ELF-1 (cell line): ENCODE measurements at regions not wholly inside any gene's neighbourhood (a gene's known extent, or its start where the extent isn't known, plus 50 kb on each side); places are given as distances from the start of the nearest gene placed in this dataset.

Experiments
- DNase-seq: peaks from one replicate; pipeline ENCODE4 v3.0.0-alpha.2; 2016; ENCODE audit warnings: low read depth, low spot score

DNA sequence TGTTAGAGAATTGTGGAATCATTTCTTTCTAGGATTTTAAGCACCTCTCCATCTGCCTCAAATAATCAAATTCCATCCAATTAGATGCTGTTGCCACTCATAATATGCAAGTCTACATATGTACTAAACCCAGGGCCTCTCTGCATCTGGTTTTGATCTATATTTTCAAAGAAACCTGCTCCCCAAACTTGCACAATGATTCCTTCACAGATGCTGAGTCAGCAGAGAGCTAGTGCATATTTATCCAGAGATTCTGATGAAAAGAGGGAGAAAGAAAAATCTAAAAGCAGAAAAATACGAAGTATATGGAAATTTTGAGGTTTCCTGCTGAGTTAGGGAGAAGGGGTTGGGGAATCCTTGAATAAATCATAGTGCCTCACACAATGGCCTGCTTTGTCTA is 235.1 kb upstream of the RBFOX1 start:
- DNase-seq = no peak

DNA sequence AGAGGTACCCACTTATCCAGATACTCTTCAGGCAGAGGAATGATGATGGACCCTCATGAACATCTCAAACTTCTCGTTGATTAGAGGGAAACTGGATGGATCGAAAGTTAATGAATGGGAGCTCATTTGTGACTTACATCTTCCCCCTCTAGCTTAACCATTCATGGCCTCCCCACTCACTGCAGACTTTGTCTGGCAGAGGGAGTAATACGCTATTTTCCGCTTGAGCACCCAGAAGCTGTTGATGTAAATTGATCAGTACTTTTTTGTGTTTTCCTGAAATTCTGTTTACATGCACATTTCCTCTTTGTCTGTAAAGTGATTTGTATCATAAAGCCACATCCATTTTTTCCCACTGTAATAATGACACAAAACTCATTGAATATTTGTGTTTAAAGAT is 239.1 kb upstream of the RBFOX1 start:
- no peak for DNase-seq

DNA sequence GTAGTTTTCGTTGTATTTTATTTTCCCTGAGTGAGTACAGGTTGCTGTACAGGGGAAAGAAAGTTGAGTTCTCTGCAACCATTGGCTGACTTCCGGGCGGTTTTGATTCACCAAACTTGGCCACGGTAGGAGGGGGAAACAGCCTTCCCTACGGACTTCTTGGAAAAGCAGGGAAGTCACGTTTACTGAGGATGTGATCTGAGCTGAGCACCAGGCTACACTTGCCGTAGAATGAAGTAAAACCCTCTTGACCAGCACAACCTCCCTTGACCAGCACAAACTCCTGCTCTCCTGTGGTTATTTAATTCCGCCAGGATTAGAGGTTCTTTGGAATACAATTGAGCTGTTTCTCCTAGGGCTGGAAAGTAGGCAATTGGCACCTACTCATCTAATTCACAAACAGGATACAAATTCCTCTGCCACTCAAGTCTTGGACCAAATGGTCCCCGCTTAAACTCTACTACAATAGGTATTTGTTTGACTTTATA is 242.0 kb upstream of the RBFOX1 start:
- DNase-seq = peak; percentile 18

DNA sequence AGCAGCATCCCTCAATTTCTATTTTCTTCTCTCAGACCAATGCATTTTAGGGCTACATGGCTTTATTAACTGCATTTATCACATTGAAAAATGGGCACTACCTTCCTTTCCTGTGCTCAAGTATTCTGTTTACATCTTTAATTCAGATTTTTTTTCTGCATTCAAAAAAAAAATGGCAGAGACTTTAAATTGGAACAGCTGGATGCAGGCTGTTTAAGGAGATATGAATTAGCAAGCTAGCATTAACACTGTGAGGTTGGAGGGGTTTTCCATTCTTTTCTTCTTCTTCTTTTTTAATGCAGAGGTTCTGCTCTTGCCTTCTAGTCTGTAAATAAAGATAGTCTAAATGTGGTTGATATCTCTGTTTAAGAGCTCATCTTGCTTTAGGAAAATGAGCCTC is 242.9 kb upstream of the RBFOX1 start:
- DNase-seq = no peak

DNA sequence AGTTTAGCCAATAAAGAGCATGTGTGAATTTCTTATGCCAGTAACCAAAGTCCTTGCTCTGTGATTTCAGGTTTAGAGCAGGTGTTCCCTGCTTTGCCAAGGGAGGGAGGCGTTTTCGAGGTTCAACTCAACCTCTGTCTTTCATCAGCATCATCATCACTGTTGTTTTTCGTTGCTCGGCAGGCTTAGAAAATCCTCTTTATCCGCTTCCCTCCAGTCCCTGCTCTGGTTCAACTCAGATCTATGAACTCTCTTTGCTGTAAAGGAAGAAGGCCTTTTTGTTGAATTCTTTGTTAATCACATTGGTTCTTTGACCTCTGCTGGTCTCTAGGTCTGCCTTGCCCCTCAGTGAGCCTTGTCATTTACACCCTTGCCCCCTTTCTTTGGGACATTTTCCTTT is 243.9 kb upstream of the RBFOX1 start:
- DNase-seq = no peak

DNA sequence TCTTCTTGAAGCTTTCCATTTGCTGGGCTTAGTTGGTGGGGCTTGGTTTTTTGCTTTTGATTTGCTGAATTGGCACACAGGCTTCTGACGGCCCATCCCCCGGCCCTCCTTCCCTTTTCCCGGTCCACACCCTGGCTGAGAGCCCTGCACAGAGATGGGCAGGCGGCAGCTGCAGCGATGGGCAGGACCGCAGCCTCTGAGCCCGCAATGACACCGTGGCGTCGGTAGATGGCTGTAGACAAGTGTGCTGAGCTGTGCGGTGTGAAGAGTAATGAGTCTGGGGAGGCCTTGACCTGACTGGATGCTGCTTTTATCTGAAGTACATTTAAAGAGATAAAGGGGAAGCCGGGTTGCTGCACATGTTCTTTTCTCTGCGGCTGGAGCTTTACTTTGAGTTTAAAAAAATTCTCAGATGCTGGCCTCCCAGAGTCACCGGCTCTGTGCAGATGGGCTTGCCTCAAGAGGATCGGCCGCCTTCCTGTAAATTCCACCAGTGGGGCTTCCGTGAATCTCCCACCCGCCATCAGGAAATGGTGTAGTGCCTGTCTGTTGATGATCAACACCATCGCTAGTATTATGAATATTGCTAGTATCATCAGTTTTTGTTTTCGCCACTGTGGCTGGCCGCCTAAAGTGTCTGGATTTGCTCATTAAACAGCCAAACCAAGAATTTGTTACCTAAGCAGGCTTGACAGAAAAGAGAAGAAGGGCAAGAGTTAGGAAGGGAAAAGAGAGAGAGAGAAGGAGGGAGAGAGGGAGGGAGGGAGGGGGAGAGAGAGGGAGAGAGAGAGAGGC is 245.6 kb upstream of the RBFOX1 start:
- peak; percentile 82 for DNase-seq

DNA sequence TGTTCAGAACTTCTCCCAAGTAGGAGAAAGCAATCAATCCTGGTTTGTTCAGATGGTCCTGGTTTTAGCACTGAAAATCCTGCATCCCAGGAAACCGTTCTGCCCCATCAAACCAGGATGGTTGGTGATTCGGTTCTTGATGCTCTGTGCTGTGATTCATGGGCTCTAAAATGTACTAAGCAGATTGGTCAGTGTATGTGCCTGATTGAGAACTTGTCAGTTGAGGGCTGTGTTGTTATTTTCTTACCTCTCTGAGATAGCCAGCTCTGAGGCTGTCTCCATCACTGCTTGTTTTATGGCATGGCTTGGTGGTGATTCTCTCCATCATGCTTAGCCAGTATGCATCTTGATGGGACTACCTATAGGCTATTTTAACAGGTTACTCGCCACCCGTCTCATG is 246.9 kb upstream of the RBFOX1 start:
- no peak for DNase-seq

DNA sequence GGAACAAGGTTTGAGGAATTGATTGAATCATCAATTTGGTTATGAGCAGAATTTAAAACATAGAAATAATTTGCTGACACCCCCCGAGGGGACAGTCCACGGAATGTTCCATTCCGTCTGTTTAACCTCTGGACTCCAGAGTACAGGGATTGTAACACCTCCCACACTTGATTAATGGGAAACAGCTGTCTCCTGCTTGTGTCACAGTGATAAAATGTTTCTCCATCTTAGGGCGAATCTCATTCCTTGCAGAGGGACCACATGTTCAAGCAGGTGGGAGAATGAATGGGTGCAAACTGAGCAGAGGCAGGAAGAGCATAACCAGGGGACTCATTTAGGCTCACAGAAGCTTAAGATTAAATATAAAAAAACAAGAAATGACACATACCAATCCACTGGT is 249.5 kb upstream of the RBFOX1 start:
- DNase-seq = no peak

DNA sequence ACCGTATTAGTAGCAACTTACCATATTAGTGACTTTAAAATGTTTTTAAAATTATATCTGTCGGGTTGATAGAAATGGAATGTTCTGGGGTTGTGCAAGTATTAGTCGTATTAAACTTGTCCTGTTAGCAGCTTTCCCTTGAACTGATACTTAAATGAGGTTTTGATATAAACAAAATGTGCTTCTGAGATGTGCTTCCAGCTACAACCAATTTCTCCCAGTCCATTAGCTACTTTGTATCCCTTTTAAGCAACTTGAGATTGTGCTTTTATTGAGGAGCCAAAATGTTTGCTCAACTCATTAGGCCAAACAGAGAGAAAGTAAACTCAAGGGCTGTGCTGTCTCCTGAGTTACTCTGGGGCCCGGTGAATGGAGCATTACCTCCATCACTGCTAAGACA is 255.0 kb upstream of the RBFOX1 start:
- DNase-seq = no peak

DNA sequence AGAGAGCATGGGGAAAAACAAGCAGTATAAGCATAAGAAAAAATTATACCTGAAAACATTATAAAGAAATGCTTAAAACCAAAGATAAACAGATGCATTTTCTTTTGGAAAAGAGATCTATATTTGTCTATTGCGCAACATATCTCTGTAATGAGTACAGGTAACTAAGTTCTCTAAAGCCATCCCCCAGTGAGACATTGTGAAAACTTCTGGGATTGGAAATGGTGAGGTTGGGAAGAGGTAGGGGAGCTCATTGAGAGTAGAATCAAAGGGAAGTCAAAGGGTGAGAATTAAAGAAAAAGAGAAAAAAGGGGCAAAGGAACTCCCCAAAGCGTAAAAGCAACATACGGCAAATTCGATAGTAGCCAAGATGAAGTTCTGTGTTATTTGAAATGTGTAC is 257.9 kb upstream of the RBFOX1 start:
- no peak for DNase-seq

DNA sequence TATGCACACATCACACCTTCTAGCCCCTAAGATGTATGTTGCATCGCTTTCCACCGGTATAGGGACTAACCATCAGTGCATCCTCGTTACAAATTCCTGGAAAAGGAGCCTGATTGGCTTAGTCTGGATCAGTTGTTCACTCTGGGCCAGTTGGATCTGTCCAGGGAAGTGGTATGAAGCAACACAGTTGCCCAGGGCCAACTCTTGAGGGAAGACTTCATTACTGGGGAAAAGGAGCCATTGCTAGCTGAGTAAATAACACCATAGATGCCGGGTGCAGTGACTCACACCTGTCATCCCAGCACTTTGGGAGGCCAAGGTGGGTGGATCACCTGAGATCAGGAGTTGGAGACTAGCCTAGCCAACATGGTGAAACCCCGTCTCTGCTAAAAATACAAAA is 275.2 kb upstream of the RBFOX1 start:
- DNase-seq = peak; percentile 39

DNA sequence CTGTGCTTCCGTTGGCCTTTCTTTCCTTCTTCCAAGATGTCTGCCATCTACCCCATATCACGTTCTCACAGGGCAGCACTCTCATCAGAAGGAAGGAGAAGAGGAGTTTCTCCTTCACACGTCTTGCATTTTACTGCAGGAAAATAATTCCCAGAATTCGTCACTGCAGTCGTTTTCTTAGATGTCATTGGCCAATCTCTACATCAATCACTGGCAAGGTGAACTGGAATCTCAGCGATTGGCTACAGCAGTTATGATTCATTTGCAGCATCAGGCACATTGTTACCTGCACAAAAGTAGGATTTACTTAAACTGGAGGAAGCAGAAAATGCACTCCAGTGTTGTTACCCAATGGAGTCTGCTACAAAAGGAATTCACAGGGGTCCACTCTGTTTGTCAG is 277.2 kb upstream of the RBFOX1 start:
- no peak for DNase-seq

DNA sequence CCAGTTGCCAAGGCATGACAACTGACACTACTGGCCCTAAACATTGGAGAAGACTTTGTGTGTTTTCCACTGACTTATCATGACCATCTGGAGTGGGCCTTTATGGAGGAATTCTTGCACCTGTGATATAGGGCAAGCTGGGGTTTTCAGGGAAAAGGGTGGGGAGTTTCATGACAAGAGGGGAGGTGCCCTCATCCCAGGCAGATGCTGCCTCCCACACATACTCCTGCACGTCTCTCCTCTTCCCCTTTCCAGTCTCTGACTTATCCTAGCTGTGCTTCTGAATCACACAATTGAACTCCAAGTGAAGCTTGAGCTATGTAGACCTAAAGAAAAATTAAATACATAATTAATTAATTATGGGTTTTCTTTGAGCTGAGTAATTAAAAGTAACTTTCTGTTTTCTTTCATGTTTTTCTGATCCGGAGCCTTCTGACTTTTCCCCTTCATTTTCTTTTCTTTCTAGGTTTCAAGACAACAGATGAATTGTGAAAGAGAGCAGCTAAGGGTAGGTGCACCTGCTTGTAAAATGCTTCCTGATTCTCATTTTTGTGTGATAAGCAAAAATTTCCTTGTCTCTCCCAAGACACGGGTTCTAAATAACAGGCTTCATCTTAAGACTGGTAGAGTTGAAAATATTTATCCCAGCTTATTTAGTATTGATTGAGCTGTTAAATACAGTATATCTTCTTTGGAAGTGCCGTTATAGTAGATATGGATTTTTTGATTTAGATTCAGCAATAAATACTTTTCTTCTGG is 280.9 kb upstream of the RBFOX1 start:
- no peak for DNase-seq

DNA sequence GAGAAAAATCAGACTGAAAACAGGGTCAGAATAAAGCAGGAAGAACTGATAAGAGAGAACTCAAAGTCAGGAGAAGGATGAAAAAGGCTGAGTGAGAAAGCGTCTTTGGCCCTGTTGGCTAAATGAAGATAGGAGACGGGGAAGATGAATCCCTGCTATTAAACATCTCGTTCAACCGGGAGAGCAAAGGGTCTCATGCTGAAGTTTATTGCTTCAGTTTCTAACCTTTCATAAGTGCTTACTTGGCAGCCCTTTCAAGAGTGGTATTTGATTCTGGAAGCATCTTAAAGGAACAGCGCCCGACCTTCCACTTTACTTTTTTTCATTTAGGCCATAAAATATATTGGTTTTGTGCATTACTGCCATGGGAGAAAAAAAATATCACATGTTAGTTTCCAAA is 288.3 kb upstream of the RBFOX1 start:
- DNase-seq = no peak

DNA sequence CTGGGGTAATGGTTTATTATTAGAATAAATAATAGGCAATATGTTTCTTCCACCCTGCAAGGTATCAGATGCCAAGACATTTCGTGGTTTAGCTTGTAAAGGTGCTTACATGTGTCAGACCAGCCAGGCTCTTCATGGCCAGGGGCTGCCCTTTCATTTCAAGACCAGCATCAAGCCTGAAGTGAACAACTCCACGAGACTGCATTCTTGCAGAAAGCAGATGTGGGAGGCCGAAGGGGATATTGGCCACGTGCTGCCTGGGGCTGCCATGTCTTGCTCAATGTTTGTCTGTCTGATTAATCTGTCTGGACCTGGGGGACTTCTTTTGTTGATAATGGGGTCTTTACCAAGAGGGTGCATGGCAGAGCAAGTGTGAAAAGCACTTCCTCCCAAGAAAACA is 294.2 kb upstream of the RBFOX1 start:
- DNase-seq = peak; percentile 14

DNA sequence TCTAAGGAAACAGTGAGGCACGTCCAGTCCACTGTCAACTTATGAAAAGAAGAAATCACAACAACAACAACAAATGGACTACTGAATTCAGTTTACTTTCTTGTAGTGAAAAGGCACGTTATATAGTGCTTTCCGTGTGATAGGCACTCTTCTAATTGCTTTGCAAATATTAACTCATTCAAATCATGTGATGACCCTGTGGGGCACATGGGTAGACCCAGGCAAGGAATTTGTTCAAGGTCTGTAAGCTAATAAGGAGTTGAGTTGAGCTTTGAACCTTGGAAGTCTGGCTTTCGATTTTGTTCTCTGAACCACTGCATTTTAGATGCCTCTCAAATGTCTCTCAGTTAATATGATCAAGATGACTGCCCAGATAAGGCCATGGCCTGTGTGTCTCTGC is 295.1 kb upstream of the RBFOX1 start:
- no peak for DNase-seq

DNA sequence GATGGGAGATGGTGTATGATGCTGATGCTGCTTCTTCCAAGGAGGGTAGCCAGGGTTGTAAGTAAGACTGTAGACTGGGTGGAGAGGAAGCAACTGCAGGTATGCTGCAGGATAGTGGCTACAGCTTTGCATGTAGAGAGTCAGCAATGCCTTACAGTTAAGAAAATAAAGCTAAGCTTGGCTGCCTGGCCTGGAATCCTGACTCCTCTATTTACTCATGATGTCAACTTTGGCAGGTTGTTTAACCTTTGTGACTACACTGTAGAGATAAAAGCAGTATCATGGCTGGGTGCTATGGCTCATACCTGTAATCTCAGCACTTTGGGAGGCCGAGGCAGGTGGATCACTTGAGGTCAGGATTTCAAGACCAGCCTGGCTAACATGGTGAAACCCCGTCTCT is 301.6 kb upstream of the RBFOX1 start:
- no peak for DNase-seq

DNA sequence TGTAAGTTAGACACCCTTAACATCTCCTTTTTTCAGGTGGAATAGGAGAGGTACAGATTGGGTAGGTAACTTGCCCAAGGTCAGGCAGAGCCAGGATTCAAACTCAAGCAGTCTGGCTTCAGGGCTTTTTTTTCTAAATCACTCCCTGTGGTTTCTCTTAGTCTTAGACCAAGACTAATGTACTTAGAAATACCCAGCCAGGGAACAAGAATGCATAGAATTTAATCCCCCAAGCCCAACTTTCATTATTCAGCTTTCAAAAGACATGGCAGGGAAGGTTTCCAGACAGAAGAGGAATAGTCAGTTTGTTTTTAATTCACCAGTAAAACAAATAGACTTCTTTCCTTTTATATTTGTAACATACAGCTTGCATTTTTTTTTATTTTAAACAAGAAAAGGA is 305.2 kb upstream of the RBFOX1 start:
- DNase-seq = peak; percentile 32

DNA sequence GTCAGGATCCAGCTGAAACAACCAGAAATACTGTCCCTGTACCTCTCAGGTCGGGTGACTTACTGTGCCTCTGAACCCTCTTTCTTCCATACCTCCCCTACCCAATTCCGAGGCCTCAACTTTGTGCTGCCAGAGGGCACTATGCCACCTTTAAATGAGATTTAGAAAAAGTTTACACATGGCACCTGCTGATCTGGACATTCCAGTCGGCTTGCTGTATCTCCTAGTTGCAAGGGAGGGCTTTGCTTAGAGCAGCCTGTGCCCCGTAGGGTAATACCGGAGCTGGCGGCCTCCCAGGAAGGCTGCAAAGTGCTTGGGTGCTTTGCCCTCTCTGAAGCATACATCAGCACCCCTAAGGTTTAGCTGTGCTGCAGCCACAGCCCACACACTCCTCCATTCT is 306.0 kb upstream of the RBFOX1 start:
- peak; percentile 12 for DNase-seq

DNA sequence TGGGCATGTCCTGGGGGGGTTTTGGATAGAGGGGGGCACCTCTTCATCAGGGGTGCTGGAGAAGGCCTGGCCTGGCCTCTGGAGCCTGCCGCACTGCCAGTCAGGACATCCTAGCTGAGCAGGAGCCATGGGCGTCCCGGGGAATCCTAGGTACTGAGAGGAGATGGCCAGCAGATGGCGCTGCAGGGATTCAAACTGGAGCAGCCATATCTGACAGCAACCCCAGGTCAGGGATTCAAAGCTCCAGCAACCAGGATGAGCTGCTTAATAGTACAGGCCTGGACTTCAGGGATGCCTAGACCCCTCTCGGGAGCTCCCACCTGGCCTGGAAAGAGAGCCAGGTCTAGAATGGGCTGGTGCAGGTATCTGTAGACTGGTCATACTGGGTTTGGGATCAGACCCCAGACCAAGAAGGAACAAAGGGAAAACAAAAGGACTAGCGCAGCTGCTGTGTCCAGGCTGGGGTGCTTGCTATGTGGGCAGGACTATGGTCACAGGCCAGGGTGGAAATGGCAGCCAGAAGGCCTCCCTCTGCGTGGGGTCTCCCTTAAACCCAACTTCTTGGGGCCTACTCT is 306.9 kb upstream of the RBFOX1 start:
- DNase-seq = peak; percentile 94

DNA sequence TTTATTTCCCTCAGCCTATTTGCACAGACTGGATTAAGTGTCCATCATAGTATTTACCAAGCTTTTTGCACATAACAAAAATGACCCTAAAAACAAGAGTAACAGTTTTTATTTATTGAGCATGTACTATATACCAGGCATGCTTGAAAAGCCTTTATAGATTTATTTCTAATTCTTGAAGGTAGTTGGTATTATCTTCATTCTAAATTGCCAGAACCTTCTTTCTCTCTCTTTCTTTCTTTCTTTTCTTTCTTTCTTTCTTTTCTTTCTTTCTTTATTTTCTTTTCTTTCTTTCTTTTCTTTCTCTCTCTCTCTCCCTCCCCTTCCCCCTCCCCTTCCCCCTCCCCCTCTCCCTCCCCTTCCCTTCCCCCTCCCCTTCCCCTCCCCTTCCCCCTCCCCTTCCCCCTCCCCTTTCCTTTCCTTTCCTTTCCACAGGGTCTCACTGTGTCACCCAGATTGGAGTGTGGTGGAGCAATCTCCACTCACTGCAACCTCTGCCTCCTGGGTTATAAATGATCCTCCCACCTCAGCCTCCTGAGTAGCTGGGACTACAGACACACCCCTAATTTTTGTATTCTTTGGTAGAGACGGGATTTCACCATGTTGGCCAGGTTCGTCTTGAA is 310.9 kb upstream of the RBFOX1 start:
- DNase-seq = no peak

DNA sequence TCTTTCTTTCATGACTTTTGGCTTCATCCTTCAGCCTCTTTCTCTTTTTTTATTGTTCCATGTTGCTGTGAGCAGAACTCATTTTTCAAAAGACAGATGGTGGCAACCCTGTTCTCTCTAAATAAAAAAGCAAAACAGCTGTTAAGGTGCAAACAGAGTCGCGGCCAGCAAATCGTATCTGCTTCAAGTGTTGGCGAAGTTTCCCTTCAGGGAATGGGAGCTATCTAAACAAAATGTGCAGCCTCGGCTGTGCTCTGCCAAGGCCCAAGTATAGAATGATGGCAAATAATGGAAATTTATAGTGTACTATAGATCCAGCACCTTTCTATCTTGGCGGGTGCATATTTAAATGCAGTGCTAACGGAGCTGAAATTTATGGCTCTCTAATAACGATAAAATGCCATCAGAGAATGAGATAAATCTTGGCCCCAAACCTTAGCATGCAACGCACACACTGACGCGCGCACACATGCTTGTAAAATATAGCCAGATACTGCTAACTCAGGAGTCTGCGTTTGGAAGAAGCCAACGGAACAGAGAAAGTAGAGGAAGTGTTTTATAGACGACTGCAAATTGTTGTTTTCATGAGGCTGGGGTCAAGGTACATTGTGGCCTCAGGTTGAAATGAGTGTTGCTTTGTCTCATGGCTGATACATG is 315.5 kb upstream of the RBFOX1 start:
- DNase-seq = no peak
